Parathyroid adenoma (tissue), 2 donors: ENCODE measurements at regions not wholly inside any gene's neighbourhood (a gene's known extent, or its start where the extent isn't known, plus 50 kb on each side); places are given as distances from the start of the nearest gene placed in this dataset.

ENCODE experiments used
- H2AFZ ChIP-seq: fragments of 300-600 bp; sonication (generic); one replicate; pipeline ENCODE4 v1.7.0; 2017; ENCODE audit warnings: antibody characterized with exemption, mild to moderate bottlenecking
- H3K27ac ChIP-seq: fragments of 300-600 bp; sonication (generic); one replicate; pipeline ENCODE4 v1.7.0; 2017
- H3K27me3 ChIP-seq: fragments of 300-600 bp; sonication (generic); one replicate; pipeline ENCODE4 v1.7.0; 2017; ENCODE audit warnings: low read length; ENCODE audit not compliant: control insufficient read depth, insufficient read depth
- H3K36me3 ChIP-seq: fragments of 300-600 bp; sonication (generic); one replicate; pipeline ENCODE4 v1.7.0; 2017; ENCODE audit warnings: low read length; ENCODE audit not compliant: control insufficient read depth, insufficient read depth
- H3K4me1 ChIP-seq: fragments of 300-600 bp; sonication (generic); one replicate; pipeline ENCODE4 v1.7.0; 2017; ENCODE audit warnings: control low read depth
- H3K4me2 ChIP-seq: fragments of 300-600 bp; sonication (generic); one replicate; pipeline ENCODE4 v1.7.0; 2017; ENCODE audit warnings: low read length
- H3K4me3 ChIP-seq: fragments of 300-600 bp; sonication (generic); one replicate; pipeline ENCODE4 v1.7.0; 2017; ENCODE audit warnings: low read depth, low read length
- H3K79me2 ChIP-seq: fragments of 300-600 bp; sonication (generic); one replicate; pipeline ENCODE4 v1.7.0; 2017; ENCODE audit warnings: control low read depth
- H3K9ac ChIP-seq: fragments of 300-600 bp; sonication (generic); one replicate; pipeline ENCODE4 v1.7.0; 2017; ENCODE audit warnings: mild to moderate bottlenecking
- H3K9me3 ChIP-seq: fragments of 300-600 bp; sonication (generic); one replicate; pipeline ENCODE4 v1.7.0; 2017; ENCODE audit warnings: low read length; ENCODE audit not compliant: control insufficient read depth
- TF ChIP-seq, protein P1 (sequence below): fragments of 300-600 bp; sonication (generic); IDR thresholded peaks from one replicate; pipeline ENCODE4 v1.7.0; 2017; ENCODE audit warnings: antibody characterized with exemption, mild to moderate bottlenecking
- donor health status: primary hyperparathyroidism.

- no peak overlapping the region for H3K4me3 ChIP-seq
- no peak overlapping the region for H3K9ac ChIP-seq
- no peaks in the 10 kb centered on the region for H3K79me2 ChIP-seq
- no peaks in the 10 kb centered on the region for H3K36me3 ChIP-seq
- no peaks in the 10 kb centered on the region for H3K9me3 ChIP-seq
- no peak overlapping the region for H3K4me2 ChIP-seq
- TF ChIP-seq, protein P1, sequence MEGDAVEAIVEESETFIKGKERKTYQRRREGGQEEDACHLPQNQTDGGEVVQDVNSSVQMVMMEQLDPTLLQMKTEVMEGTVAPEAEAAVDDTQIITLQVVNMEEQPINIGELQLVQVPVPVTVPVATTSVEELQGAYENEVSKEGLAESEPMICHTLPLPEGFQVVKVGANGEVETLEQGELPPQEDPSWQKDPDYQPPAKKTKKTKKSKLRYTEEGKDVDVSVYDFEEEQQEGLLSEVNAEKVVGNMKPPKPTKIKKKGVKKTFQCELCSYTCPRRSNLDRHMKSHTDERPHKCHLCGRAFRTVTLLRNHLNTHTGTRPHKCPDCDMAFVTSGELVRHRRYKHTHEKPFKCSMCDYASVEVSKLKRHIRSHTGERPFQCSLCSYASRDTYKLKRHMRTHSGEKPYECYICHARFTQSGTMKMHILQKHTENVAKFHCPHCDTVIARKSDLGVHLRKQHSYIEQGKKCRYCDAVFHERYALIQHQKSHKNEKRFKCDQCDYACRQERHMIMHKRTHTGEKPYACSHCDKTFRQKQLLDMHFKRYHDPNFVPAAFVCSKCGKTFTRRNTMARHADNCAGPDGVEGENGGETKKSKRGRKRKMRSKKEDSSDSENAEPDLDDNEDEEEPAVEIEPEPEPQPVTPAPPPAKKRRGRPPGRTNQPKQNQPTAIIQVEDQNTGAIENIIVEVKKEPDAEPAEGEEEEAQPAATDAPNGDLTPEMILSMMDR, result no peak
- no peak overlapping the region for H2AFZ ChIP-seq
- H3K4me1 ChIP-seq, result no peaks in the 10 kb centered on the region
- no peaks in the 10 kb centered on the region for H3K27me3 ChIP-seq
- no peak overlapping the region for H3K27ac ChIP-seq
Observed at GRCh38 chr20:6838181-6838826, 70.8 kb downstream of the BMP2 start.

GRCh38 chr20:6841128-6841527 lies 73.6 kb downstream of the BMP2 start:
- TF ChIP-seq, protein P1, result no peak
- Histone ChIP-seq H3K4me2 (no peak overlapping the region), H3K27me3 (no peaks in the 10 kb centered on the region)

DNA sequence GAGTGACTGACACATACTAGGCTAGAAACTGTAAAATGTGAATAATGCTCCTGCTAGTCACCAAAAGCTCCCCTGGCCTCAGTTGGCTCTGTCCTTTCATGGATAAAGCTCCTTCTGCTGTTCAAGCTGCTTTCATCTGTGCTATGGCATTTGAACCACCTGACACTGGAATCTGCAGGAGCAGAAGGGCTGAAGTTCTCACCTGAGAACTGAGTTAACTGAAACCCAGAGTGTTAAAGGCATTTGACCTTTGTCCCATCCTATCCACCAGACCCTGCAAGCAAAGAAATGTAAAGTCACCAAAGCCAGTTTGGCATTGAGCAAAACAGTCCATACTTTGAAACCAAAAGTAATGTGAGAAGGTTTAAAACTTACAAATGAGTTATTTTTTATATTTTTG lies 77.7 kb downstream of the BMP2 start:
- Histone ChIP-seq H3K79me2 (no peaks in the 10 kb centered on the region), H2AFZ (no peak overlapping the region), H3K36me3 (no peaks in the 10 kb centered on the region), H3K9me3 (no peaks in the 10 kb centered on the region), H3K9ac (no peak overlapping the region), H3K4me2 (no peak overlapping the region), H3K4me1 (no peaks in the 10 kb centered on the region), H3K4me3 (no peak overlapping the region), H3K27me3 (no peaks in the 10 kb centered on the region), H3K27ac (no peak overlapping the region)
- TF ChIP-seq, protein P1, result no peak

More at GRCh38 chr20:6841128-6841527, 73.6 kb downstream of the BMP2 start:
- Histone ChIP-seq H3K4me3 (no peak overlapping the region), H3K9me3 (no peaks in the 10 kb centered on the region), H3K36me3 (no peaks in the 10 kb centered on the region), H3K27ac (no peak overlapping the region), H2AFZ (no peak overlapping the region), H3K4me1 (no peaks in the 10 kb centered on the region), H3K79me2 (no peaks in the 10 kb centered on the region), H3K9ac (no peak overlapping the region)

DNA sequence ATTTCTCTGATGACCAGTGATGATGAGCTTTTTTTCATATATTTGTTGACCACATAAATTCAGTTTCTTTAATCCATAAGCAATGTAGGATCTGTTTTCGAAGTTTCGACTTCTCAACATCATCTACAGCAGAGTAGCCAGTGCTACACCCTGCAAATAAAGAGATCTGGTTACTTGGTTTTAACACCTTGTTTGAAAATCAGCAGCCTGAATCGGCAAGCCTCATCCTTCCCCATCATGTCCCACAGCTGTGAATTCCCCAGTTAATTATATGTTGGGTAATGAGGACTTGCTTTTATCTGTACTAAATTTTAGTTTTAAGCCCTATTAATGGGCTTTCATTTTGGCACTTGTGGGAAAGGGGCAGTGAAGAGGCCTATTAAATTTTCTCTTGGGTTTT lies 80.6 kb downstream of the BMP2 start:
- no peaks in the 10 kb centered on the region for H3K36me3 ChIP-seq

More for the DNA sequence above, 80.6 kb downstream of the BMP2 start:
- H3K9me3 ChIP-seq, result no peaks in the 10 kb centered on the region
- H3K4me3 ChIP-seq, result no peak overlapping the region
- H2AFZ ChIP-seq, result no peak overlapping the region
- no peaks in the 10 kb centered on the region for H3K27me3 ChIP-seq
- no peak overlapping the region for H3K27ac ChIP-seq
- H3K4me1 ChIP-seq, result no peaks in the 10 kb centered on the region
- no peaks in the 10 kb centered on the region for H3K79me2 ChIP-seq
- no peak overlapping the region for H3K9ac ChIP-seq
- H3K4me2 ChIP-seq, result no peak overlapping the region
- TF ChIP-seq, protein P1, result no peak
